ENCODE measurements at regions not wholly inside any gene's neighbourhood (a gene's known extent, or its start where the extent isn't known, plus 50 kb on each side); places are given as distances from the start of the nearest gene placed in this dataset.

- TF ChIP-seq, protein P1, sequence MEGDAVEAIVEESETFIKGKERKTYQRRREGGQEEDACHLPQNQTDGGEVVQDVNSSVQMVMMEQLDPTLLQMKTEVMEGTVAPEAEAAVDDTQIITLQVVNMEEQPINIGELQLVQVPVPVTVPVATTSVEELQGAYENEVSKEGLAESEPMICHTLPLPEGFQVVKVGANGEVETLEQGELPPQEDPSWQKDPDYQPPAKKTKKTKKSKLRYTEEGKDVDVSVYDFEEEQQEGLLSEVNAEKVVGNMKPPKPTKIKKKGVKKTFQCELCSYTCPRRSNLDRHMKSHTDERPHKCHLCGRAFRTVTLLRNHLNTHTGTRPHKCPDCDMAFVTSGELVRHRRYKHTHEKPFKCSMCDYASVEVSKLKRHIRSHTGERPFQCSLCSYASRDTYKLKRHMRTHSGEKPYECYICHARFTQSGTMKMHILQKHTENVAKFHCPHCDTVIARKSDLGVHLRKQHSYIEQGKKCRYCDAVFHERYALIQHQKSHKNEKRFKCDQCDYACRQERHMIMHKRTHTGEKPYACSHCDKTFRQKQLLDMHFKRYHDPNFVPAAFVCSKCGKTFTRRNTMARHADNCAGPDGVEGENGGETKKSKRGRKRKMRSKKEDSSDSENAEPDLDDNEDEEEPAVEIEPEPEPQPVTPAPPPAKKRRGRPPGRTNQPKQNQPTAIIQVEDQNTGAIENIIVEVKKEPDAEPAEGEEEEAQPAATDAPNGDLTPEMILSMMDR (IDR thresholded peaks at IDR 0.05; ENCODE audit: low read depth, low read length, missing control alignments) = no peak
- H3K4me3 ChIP-seq (ENCODE audit: low read depth, low read length) = no peak overlapping the region
- DNase-seq (ENCODE audit: low read depth) = no peak
Measured at GRCh38 chr4:62865261-62865660, 1544.0 kb downstream of the TECRL start.

DNA sequence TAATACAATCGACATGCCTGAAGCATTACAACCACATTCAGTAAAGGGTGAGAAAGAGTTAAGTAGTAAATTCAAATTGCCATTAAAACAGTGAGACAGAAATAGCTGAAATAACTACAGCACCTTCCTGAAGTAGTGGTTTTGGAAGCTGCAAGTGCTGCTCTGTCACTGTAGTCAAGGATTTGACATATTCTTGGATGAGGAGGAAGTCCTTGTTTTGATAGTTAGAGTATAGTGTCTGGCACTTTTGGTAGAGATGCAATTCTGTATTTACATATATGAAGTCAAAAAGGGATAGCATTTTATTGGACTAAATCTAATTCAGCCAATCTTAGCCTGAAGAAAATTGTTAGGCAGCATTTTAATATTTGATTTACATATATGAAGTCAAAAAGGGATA, 1559.6 kb downstream of the TECRL start:
- DNase-seq (ENCODE audit: low read depth) = no peak
- H3K4me3 ChIP-seq (ENCODE audit: low read depth, low read length) = no peak overlapping the region
- TF ChIP-seq, protein P1 (IDR thresholded peaks at IDR 0.05; ENCODE audit: low read depth, low read length, missing control alignments) = no peak

- TF ChIP-seq, protein P1 (IDR thresholded peaks at IDR 0.05; ENCODE audit: low read depth, low read length, missing control alignments) = no peak
- no peak for DNase-seq (ENCODE audit: low read depth)
- H3K4me3 ChIP-seq (ENCODE audit: low read depth, low read length) = no peak overlapping the region
Measured at GRCh38 chr4:62835631-62836030, 1573.6 kb downstream of the TECRL start.

DNA sequence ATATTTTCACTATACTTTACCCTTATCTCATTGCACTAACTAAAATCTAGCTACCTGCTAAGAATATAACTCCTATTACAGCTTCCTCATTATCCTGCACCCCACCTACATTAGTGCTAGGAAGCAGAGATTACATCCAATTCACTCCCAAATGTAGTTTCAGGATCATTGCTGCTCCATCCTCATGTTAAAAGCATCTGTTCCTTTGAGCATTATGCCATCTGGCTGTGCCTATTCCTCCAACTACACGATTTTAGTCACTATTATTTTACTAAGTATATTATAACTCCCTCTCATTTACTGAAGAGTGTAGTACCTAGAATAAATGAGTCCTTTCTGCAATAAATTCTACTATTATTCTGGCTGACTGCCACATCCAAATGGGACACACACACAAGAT, 1586.9 kb downstream of the TECRL start:
- no peak overlapping the region for H3K4me3 ChIP-seq (ENCODE audit: low read depth, low read length)
- no peak for DNase-seq (ENCODE audit: low read depth)
- TF ChIP-seq, protein P1 (IDR thresholded peaks at IDR 0.05; ENCODE audit: low read depth, low read length, missing control alignments) = no peak

GRCh38 chr4:62816566-62816965, 1592.7 kb downstream of the TECRL start:
- TF ChIP-seq, protein P1 (IDR thresholded peaks at IDR 0.05; ENCODE audit: low read depth, low read length, missing control alignments) = no peak
- no peak for DNase-seq (ENCODE audit: low read depth)
- no peak overlapping the region for H3K4me3 ChIP-seq (ENCODE audit: low read depth, low read length)

DNA sequence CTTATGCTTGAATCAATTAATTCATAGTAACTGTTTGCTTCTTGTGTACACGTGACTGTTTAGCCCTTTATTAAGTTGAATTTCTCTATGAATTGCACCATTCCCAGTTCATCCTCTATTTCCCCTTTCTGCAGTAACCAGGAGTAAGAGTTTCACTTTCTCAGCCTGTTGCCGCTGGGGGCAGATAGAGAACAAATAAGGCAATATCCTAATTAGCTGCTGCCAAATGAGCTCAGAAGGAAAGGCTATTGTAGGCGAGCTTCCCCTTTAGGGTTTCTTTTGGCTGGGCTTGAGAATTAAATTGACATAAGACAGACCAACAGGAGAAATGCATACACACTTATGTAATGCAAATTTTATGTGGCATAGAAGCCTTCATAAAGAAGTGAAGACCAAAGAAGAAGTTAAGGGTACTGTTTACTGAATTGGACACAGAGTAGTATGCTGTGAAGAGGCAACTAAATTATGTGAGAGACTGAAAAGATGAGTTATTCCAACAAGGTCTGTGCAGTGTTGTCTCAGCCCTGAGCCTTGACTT, 1594.7 kb downstream of the TECRL start:
- TF ChIP-seq, protein P1 (IDR thresholded peaks at IDR 0.05; ENCODE audit: low read depth, low read length, missing control alignments) = no peak
- no peak for DNase-seq (ENCODE audit: low read depth)
- no peak overlapping the region for H3K4me3 ChIP-seq (ENCODE audit: low read depth, low read length)

DNA sequence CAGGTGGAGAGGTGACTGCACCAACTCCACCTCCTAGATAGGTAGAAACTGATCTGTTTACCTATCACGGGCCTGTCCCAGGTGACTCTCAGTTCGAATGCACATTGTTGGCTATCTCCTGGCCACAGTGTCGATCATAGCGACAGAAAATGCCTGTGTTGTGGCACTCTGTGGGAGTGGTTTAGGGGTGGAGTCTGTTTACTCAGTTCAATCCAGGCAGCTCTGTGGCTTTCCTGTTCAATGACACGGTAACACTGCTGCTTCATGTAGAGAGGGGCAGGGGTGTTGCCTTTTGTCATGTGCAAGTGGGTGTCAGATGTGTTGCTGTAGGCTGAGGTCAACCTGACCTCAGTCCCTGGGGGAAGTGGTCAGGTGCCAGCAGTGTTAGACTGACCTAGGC, 1602.4 kb downstream of the TECRL start:
- TF ChIP-seq, protein P1 (IDR thresholded peaks at IDR 0.05; ENCODE audit: low read depth, low read length, missing control alignments) = no peak
- H3K4me3 ChIP-seq (ENCODE audit: low read depth, low read length) = no peak overlapping the region
- DNase-seq (ENCODE audit: low read depth) = no peak

All from GM12864 (cell line).